ENCODE measurements at regions not wholly inside any gene's neighbourhood (a gene's known extent, or its start where the extent isn't known, plus 50 kb on each side); places are given as distances from the start of the nearest gene placed in this dataset.

DNA sequence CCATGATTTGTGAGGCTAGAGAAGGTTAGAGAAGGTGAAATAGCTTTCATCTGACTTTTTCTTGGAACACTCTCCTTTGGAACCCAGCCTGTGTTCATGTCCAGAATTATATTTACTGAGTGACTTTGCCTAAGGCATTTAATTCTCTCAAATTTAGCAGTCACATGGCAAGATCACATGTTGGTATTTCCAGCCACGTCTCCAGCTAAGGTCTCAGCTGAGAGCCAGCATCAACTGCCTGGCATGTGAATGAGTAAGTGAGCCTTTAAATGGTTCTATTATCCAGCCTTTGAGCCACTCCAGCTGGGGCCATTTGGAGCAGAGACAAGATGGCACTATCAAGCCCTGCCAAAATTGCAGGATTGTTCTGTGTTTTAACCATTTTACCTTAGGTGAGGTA is 130.2 kb upstream of the SGO1 start:
- no peak for TF ChIP-seq POLR2AphosphoS5 (IDR thresholded peaks at IDR 0.05)
- TF ChIP-seq, protein P1, sequence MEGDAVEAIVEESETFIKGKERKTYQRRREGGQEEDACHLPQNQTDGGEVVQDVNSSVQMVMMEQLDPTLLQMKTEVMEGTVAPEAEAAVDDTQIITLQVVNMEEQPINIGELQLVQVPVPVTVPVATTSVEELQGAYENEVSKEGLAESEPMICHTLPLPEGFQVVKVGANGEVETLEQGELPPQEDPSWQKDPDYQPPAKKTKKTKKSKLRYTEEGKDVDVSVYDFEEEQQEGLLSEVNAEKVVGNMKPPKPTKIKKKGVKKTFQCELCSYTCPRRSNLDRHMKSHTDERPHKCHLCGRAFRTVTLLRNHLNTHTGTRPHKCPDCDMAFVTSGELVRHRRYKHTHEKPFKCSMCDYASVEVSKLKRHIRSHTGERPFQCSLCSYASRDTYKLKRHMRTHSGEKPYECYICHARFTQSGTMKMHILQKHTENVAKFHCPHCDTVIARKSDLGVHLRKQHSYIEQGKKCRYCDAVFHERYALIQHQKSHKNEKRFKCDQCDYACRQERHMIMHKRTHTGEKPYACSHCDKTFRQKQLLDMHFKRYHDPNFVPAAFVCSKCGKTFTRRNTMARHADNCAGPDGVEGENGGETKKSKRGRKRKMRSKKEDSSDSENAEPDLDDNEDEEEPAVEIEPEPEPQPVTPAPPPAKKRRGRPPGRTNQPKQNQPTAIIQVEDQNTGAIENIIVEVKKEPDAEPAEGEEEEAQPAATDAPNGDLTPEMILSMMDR (IDR thresholded peaks at IDR 0.05) = no peak
